ENCODE measurements at regions not wholly inside any gene's neighbourhood (a gene's known extent, or its start where the extent isn't known, plus 50 kb on each side); places are given as distances from the start of the nearest gene placed in this dataset.

DNA sequence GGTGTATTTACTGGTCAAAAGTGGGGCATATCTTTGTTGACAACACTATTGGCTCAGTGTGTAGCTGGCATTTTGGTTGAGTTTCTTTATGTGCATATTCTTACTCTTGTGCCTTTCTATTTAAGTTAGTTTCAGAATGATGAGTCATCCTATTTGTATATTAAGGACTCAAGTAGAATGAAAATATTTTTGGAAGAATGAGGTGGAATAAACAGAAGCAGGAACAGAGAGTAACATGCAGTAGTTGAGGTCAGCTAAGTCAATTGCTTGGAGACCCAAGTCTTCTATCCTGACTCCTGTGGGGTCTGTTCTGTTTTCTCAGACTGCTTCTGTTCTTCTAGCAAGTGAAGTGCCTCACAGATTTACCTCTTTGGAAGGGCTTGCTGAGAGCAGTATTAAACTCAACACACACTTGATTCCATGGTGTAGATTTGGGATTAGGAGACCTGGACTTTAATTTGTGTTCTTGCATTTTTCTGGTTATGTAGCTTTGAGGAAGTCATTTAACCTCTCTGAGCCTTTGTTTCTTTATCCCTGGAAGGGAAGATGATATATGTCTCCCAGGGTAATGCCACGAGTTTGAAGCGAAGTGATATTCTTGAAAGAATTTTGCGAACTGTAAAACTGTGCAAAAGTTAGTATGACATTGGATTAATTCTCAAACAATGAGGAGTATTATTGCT lies 324.3 kb downstream of the QKI start:
- Histone ChIP-seq H3K4me2 (no peak overlapping the region), H4K20me1 (ENCODE audit: insufficient read depth, poor library complexity, severe bottlenecking) (no peaks in the 10 kb centered on the region), H3K27ac (no peak overlapping the region), H3K27me3 (no peaks in the 10 kb centered on the region), H3K9me2 (replicated peaks; ENCODE audit: insufficient read depth) (no peaks in the 10 kb centered on the region), H3K4me1 (ENCODE audit: insufficient read depth) (no peaks in the 10 kb centered on the region), H3K9me3 (ENCODE audit: low read depth) (no peaks in the 10 kb centered on the region), H3K79me2 (no peaks in the 10 kb centered on the region), H3K36me3 (replicated peaks; ENCODE audit: insufficient read depth, low read depth) (no peaks in the 10 kb centered on the region), H2AFZ (no peak overlapping the region), H3K4me3 (no peak overlapping the region)
- DNase-seq (ENCODE audit: low spot score) = no peak
- 93% methylated on average over 3 of the region's 3 CpGs for WGBS (ENCODE audit: low lambda C conversion rate, missing lambda C conversion rate)
- TF ChIP-seq, protein P1, sequence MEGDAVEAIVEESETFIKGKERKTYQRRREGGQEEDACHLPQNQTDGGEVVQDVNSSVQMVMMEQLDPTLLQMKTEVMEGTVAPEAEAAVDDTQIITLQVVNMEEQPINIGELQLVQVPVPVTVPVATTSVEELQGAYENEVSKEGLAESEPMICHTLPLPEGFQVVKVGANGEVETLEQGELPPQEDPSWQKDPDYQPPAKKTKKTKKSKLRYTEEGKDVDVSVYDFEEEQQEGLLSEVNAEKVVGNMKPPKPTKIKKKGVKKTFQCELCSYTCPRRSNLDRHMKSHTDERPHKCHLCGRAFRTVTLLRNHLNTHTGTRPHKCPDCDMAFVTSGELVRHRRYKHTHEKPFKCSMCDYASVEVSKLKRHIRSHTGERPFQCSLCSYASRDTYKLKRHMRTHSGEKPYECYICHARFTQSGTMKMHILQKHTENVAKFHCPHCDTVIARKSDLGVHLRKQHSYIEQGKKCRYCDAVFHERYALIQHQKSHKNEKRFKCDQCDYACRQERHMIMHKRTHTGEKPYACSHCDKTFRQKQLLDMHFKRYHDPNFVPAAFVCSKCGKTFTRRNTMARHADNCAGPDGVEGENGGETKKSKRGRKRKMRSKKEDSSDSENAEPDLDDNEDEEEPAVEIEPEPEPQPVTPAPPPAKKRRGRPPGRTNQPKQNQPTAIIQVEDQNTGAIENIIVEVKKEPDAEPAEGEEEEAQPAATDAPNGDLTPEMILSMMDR (IDR thresholded peaks at IDR 0.05; ENCODE audit: poor library complexity) = no peak
- TF ChIP-seq EZH2phosphoT487 (IDR thresholded peaks at IDR 0.05; ENCODE audit: low read depth, severe bottlenecking, unreplicated experiment) = no peak
- no peak for TF ChIP-seq EZH2 (IDR thresholded peaks at IDR 0.05; ENCODE audit: borderline replicate concordance)

DNA sequence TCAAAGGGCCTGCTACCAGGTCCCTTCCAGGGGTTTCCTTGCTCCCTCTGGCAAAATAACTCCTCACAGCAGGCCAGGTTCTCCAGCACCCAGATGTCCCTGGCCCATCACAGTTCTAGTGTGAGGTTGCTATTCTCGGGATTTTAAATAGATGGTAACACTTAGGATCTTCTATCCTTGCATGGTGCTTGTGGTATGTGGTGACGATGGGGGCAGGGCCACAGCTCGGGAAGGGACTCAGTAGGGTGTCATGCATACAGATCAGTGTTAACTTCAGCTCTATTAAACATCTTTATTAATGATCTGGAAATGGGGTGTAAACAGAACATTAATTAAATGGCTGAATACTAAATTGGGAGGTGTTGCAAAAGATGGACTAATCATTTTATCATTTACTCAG lies 323.8 kb downstream of the QKI start:
- Histone ChIP-seq H3K79me2 (no peaks in the 10 kb centered on the region), H3K9me3 (ENCODE audit: low read depth) (no peaks in the 10 kb centered on the region), H4K20me1 (ENCODE audit: insufficient read depth, poor library complexity, severe bottlenecking) (no peaks in the 10 kb centered on the region), H3K27me3 (no peaks in the 10 kb centered on the region), H3K4me1 (ENCODE audit: insufficient read depth) (no peaks in the 10 kb centered on the region), H3K4me2 (no peak overlapping the region), H3K9me2 (replicated peaks; ENCODE audit: insufficient read depth) (no peaks in the 10 kb centered on the region), H3K4me3 (no peak overlapping the region), H2AFZ (no peak overlapping the region), H3K36me3 (replicated peaks; ENCODE audit: insufficient read depth, low read depth) (no peaks in the 10 kb centered on the region), H3K27ac (no peak overlapping the region)
- WGBS (ENCODE audit: low lambda C conversion rate, missing lambda C conversion rate) = 82% methylated on average over 3 of the region's 3 CpGs
- DNase-seq (ENCODE audit: low spot score) = no peak
- TF ChIP-seq EZH2 (IDR thresholded peaks at IDR 0.05; ENCODE audit: borderline replicate concordance) (no peak), EZH2phosphoT487 (IDR thresholded peaks at IDR 0.05; ENCODE audit: low read depth, severe bottlenecking, unreplicated experiment) (no peak)
- TF ChIP-seq, protein P1 (IDR thresholded peaks at IDR 0.05; ENCODE audit: poor library complexity) = no peak

DNA sequence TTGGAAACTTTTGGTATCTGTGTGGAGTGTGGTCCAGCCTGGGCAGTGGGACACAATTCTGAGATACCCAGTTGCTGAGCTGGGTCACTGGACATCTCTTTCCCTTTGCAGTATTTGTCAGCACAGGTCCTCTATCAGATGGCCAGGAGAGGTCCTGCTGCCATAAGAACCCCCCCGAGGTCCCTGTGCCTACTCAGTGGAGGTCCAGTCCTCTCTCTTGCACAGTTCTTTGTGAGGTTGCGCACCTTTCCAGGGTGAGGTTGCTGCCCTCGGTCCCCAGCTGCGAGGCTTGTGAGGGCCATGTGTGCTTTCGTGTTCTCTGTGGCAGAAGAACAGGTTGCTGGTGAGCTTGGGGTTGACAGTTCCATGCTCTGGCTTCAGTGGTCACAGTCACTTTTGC lies 320.6 kb downstream of the QKI start:
- H3K27me3 ChIP-seq = no peaks in the 10 kb centered on the region
- H3K4me3 ChIP-seq = no peak overlapping the region
- H3K9me2 ChIP-seq (replicated peaks; ENCODE audit: insufficient read depth) = no peaks in the 10 kb centered on the region
- H3K79me2 ChIP-seq = no peaks in the 10 kb centered on the region
- H2AFZ ChIP-seq = no peak overlapping the region
- WGBS (ENCODE audit: low lambda C conversion rate, missing lambda C conversion rate) = 96% methylated on average over 5 of the region's 5 CpGs
- DNase-seq (ENCODE audit: low spot score) = no peak
- TF ChIP-seq, protein P1 (IDR thresholded peaks at IDR 0.05; ENCODE audit: poor library complexity) = no peak
- TF ChIP-seq EZH2 (IDR thresholded peaks at IDR 0.05; ENCODE audit: borderline replicate concordance) (no peak), EZH2phosphoT487 (IDR thresholded peaks at IDR 0.05; ENCODE audit: low read depth, severe bottlenecking, unreplicated experiment) (no peak)
- H3K27ac ChIP-seq = no peak overlapping the region
- no peaks in the 10 kb centered on the region for H3K36me3 ChIP-seq (replicated peaks; ENCODE audit: insufficient read depth, low read depth)
- H3K4me2 ChIP-seq = no peak overlapping the region
- H4K20me1 ChIP-seq (ENCODE audit: insufficient read depth, poor library complexity, severe bottlenecking) = no peaks in the 10 kb centered on the region
- no peaks in the 10 kb centered on the region for H3K4me1 ChIP-seq (ENCODE audit: insufficient read depth)
- H3K9me3 ChIP-seq (ENCODE audit: low read depth) = no peaks in the 10 kb centered on the region
